ENCODE measurements at regions not wholly inside any gene's neighbourhood (a gene's known extent, or its start where the extent isn't known, plus 50 kb on each side); places are given as distances from the start of the nearest gene placed in this dataset.

GRCh38 chr5:165083394-165083793, 1578.0 kb downstream of the MAT2B start:
- Histone ChIP-seq H3K36me3 (ENCODE audit: control insufficient read depth in 2 of 2, extremely low read depth in 1 of 2, insufficient read depth in 2 of 2, low read length in 2 of 2) (no peaks in the 10 kb centered on the region), H3K4me1 (ENCODE audit: control insufficient read depth, extremely low read depth, insufficient read depth, low read length) (no peaks in the 10 kb centered on the region), H3K4me3 (ENCODE audit: control insufficient read depth in 2 of 3, extremely low read depth in 1 of 3, insufficient read depth in 2 of 3, low read depth in 1 of 3, low read length in 3 of 3) (no peak overlapping the region), H3K4me2 (ENCODE audit: control insufficient read depth, extremely low read depth, insufficient read depth, low read depth, low read length) (no peak overlapping the region), H3K79me2 (ENCODE audit: control insufficient read depth, insufficient read depth, low read length) (no peaks in the 10 kb centered on the region), H3K9me3 (ENCODE audit: control insufficient read depth, low read depth, low read length) (no peaks in the 10 kb centered on the region), H4K20me1 (ENCODE audit: control insufficient read depth, extremely low read depth, insufficient read depth, low read length) (no peaks in the 10 kb centered on the region), H3K9ac (ENCODE audit: control insufficient read depth, extremely low read depth, insufficient read depth, low read length) (no peak overlapping the region), H3K27me3 (ENCODE audit: control insufficient read depth, extremely low read depth, insufficient read depth, low read length) (no peaks in the 10 kb centered on the region), H2AFZ (ENCODE audit: control insufficient read depth, low read length) (no peak overlapping the region), H3K27ac (ENCODE audit: control insufficient read depth, insufficient read depth, low read length) (no peak overlapping the region), H3K9me1 (ENCODE audit: control insufficient read depth, extremely low read depth, insufficient read depth, low read length) (no peaks in the 10 kb centered on the region)
- FAIRE-seq (no peak), DNase-seq (ENCODE audit: low read depth, low spot score) (no peak)
- dilution Hi-C loops (cut with MboI; ENCODE audit: extremely low pct_ligation_motif_present, low sequenced_read_pairs) = no loop called here
- no peak for TF ChIP-seq EZH2 (IDR thresholded peaks at IDR 0.05; ENCODE audit: low read length)
- TF ChIP-seq, protein P1, sequence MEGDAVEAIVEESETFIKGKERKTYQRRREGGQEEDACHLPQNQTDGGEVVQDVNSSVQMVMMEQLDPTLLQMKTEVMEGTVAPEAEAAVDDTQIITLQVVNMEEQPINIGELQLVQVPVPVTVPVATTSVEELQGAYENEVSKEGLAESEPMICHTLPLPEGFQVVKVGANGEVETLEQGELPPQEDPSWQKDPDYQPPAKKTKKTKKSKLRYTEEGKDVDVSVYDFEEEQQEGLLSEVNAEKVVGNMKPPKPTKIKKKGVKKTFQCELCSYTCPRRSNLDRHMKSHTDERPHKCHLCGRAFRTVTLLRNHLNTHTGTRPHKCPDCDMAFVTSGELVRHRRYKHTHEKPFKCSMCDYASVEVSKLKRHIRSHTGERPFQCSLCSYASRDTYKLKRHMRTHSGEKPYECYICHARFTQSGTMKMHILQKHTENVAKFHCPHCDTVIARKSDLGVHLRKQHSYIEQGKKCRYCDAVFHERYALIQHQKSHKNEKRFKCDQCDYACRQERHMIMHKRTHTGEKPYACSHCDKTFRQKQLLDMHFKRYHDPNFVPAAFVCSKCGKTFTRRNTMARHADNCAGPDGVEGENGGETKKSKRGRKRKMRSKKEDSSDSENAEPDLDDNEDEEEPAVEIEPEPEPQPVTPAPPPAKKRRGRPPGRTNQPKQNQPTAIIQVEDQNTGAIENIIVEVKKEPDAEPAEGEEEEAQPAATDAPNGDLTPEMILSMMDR (optimal IDR thresholded peaks at IDR 0.05 in 1 of 3, IDR thresholded peaks at IDR 0.05 in 1 of 3, conservative IDR thresholded peaks at IDR 0.05 in 1 of 3; ENCODE audit: extremely low read depth in 1 of 3, insufficient read depth in 2 of 3, low read length in 3 of 3) = no peak

DNA sequence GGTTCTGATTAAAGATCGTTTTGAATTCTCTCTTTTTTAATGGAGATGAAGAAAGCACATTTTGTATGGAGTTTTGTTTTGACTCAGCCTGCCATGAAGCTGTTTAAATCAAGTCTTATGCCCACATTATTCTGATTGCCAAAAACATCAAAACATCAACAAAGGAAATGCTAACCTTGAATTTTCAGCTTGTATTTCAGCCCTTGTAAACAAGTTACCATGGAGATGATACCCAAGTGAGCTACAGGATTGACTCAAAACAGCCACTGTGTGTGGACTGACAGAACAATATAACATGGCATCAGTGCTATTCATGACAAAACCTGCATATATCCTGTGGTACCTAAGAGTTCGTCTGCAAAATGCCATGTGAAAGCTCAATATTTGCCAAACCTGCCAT, 1581.0 kb downstream of the MAT2B start:
- Histone ChIP-seq H3K9ac (ENCODE audit: control insufficient read depth, extremely low read depth, insufficient read depth, low read length) (no peak overlapping the region), H3K4me2 (ENCODE audit: control insufficient read depth, extremely low read depth, insufficient read depth, low read depth, low read length) (no peak overlapping the region), H3K79me2 (ENCODE audit: control insufficient read depth, insufficient read depth, low read length) (no peaks in the 10 kb centered on the region), H4K20me1 (ENCODE audit: control insufficient read depth, extremely low read depth, insufficient read depth, low read length) (no peaks in the 10 kb centered on the region), H3K4me1 (ENCODE audit: control insufficient read depth, extremely low read depth, insufficient read depth, low read length) (no peaks in the 10 kb centered on the region), H3K36me3 (ENCODE audit: control insufficient read depth in 2 of 2, extremely low read depth in 1 of 2, insufficient read depth in 2 of 2, low read length in 2 of 2) (no peaks in the 10 kb centered on the region), H3K9me1 (ENCODE audit: control insufficient read depth, extremely low read depth, insufficient read depth, low read length) (no peaks in the 10 kb centered on the region), H3K9me3 (ENCODE audit: control insufficient read depth, low read depth, low read length) (no peaks in the 10 kb centered on the region), H2AFZ (ENCODE audit: control insufficient read depth, low read length) (no peak overlapping the region), H3K27me3 (ENCODE audit: control insufficient read depth, extremely low read depth, insufficient read depth, low read length) (no peaks in the 10 kb centered on the region), H3K4me3 (ENCODE audit: control insufficient read depth in 2 of 3, extremely low read depth in 1 of 3, insufficient read depth in 2 of 3, low read depth in 1 of 3, low read length in 3 of 3) (no peak overlapping the region), H3K27ac (ENCODE audit: control insufficient read depth, insufficient read depth, low read length) (no peak overlapping the region)
- no peak for DNase-seq (ENCODE audit: low read depth, low spot score)
- FAIRE-seq = no peak
- no peak for TF ChIP-seq EZH2 (IDR thresholded peaks at IDR 0.05; ENCODE audit: low read length)
- TF ChIP-seq, protein P1 (optimal IDR thresholded peaks at IDR 0.05 in 1 of 3, IDR thresholded peaks at IDR 0.05 in 1 of 3, conservative IDR thresholded peaks at IDR 0.05 in 1 of 3; ENCODE audit: extremely low read depth in 1 of 3, insufficient read depth in 2 of 3, low read length in 3 of 3) = no peak
- dilution Hi-C loops (cut with MboI; ENCODE audit: extremely low pct_ligation_motif_present, low sequenced_read_pairs) = no loop called here

Data from keratinocyte (primary cell).